Esophagus squamous epithelium (tissue), 4 donors: ENCODE measurements at regions not wholly inside any gene's neighbourhood (a gene's known extent, or its start where the extent isn't known, plus 50 kb on each side); places are given as distances from the start of the nearest gene placed in this dataset.

ENCODE experiments used
- CTCF ChIP-seq, 6 experiments: fragments of 450-650 bp in 4 of 6; fragments of 200-600 bp in 2 of 6; sonication (generic) in 2 of 6; IDR thresholded peaks; one replicate each; pipeline ENCODE4 v1.5.1; 2016 to 2019; ENCODE audit warnings: antibody characterized with exemption in 6 of 6, mild to moderate bottlenecking in 4 of 6, moderate library complexity in 4 of 6
- POLR2A ChIP-seq, 4 donors: fragments of 450-650 bp; IDR thresholded peaks; one replicate each; pipeline ENCODE4 v1.6.1; 2017; ENCODE audit warnings: antibody characterized with exemption in 4 of 4, mild to moderate bottlenecking in 4 of 4, moderate library complexity in 3 of 4

GRCh38 chr3:153820035-153820434, 301.2 kb upstream of the ARHGEF26 start:
- no peak for TF ChIP-seq POLR2A (IDR thresholded peaks at IDR 0.05)
- no peak for TF ChIP-seq CTCF (IDR thresholded peaks at IDR 0.05)
